Right lobe of liver (tissue), 6 donors: ENCODE measurements at regions not wholly inside any gene's neighbourhood (a gene's known extent, or its start where the extent isn't known, plus 50 kb on each side); places are given as distances from the start of the nearest gene placed in this dataset.

Experiments used
- ATAC-seq, 4 donors: fragments of 200-7000 bp; cut with Tn5 transposase; one replicate each; pipeline ENCODE4 v1.9.1; 2020; ENCODE audit warnings: mild to moderate bottlenecking in 4 of 4, moderate library complexity in 4 of 4
- DNase-seq, 3 donors: peaks; one replicate each; pipeline ENCODE4 v3.0.0-alpha.2; 2020
- H3K27ac ChIP-seq, 3 donors: fragments of 200-600 bp; one replicate each; pipeline ENCODE4 v1.8.0; 2022
- H3K27me3 ChIP-seq, 2 donors: fragments of 200-600 bp; one replicate each; pipeline ENCODE4 v1.8.0; 2022
- H3K36me3 ChIP-seq, 4 donors: fragments of 200-600 bp; sonication (generic) in 1 of 4; one replicate each; pipeline versions ENCODE4 v1.5.1 to v1.8.0; 2017 to 2022; ENCODE audit warnings: control low read depth in 1 of 4
- H3K4me1 ChIP-seq, 4 donors: fragments of 200-600 bp; sonication (generic) in 1 of 4; one replicate each; pipeline versions ENCODE4 v1.5.1 to v1.8.0; 2017 to 2022; ENCODE audit warnings: control low read depth in 1 of 4
- H3K4me3 ChIP-seq, 3 donors: fragments of 200-600 bp; one replicate each; pipeline ENCODE4 v1.8.0; 2022
- H3K9me3 ChIP-seq, 4 donors: fragments of 200-600 bp; sonication (generic) in 1 of 4; one replicate each; pipeline versions ENCODE4 v1.5.1 to v1.8.0; 2017 to 2022; ENCODE audit warnings: control low read depth in 1 of 4
- CTCF ChIP-seq, 4 donors: fragments of 200-600 bp in 3 of 4; fragments of 450-650 bp in 1 of 4; IDR thresholded peaks; one replicate each; pipeline versions ENCODE4 v1.5.1 to v1.8.0; 2016 to 2022; ENCODE audit warnings: antibody characterized with exemption in 4 of 4, mild to moderate bottlenecking in 2 of 4
- POLR2A ChIP-seq: fragments of 450-650 bp; IDR thresholded peaks from one replicate; pipeline ENCODE4 v1.6.1; 2017; ENCODE audit warnings: antibody characterized with exemption, mild to moderate bottlenecking
- WGBS: methylation state at CpG from one replicate; pipeline ENCODE4 v1.1.6; 2018; ENCODE audit warnings: low coverage, low lambda C conversion rate; ENCODE audit not compliant: insufficient coverage; ENCODE audit errors: missing lambda C conversion rate; 5-methylcytosine and 5-hydroxymethylcytosine counted together
- intact Hi-C, 2 donors: fragments of 100-400 bp; cut with DNase I; formaldehyde crosslinking; loops; one replicate each; pipeline versions ENCODE4 v1.11.2 to v1.14.1; 2022
- donor health status: DM: no; HTN: yes; CAD: no.
- donor health status: DM: no; HTN: no; CAD: no.
- donor health status: DM: no; HTN: no; CAD: no.
- donor health status: DM: no; HTN: yes; CAD: no.
- donor health status: DM: no; HTN: yes; CAD: no.

GRCh38 chr10:64626924-64627323 lies 1105.7 kb downstream of the REEP3 start:
- intact Hi-C loops = no loop called here
- ATAC-seq = no peak
- TF ChIP-seq CTCF (IDR thresholded peaks at IDR 0.05) (no peak), POLR2A (no peak)

GRCh38 chr10:64630534-64630933 lies 1109.3 kb downstream of the REEP3 start:
- no peaks in the 10 kb centered on the region for H3K4me1 ChIP-seq
- no peak overlapping the region for H3K4me3 ChIP-seq
- intact Hi-C loops = no loop called here
- H3K36me3 ChIP-seq = no peaks in the 10 kb centered on the region
- no peaks in the 10 kb centered on the region for H3K27me3 ChIP-seq
- H3K27ac ChIP-seq = no peak overlapping the region
- no peak for DNase-seq
- WGBS = 45% methylated on average over 3 of the region's 3 CpGs
- H3K9me3 ChIP-seq = no peaks in the 10 kb centered on the region
- TF ChIP-seq POLR2A (no peak), CTCF (IDR thresholded peaks at IDR 0.05) (no peak)
- ATAC-seq = no peak

More at GRCh38 chr10:64626924-64627323, 1105.7 kb downstream of the REEP3 start:
- Histone ChIP-seq H3K4me3 (no peak overlapping the region), H3K27ac (no peak overlapping the region), H3K9me3 (no peaks in the 10 kb centered on the region), H3K4me1 (no peaks in the 10 kb centered on the region), H3K36me3 (no peaks in the 10 kb centered on the region), H3K27me3 (no peaks in the 10 kb centered on the region)
- DNase-seq = no peak
- 69% methylated on average over 1 of the region's 1 CpG for WGBS

DNA sequence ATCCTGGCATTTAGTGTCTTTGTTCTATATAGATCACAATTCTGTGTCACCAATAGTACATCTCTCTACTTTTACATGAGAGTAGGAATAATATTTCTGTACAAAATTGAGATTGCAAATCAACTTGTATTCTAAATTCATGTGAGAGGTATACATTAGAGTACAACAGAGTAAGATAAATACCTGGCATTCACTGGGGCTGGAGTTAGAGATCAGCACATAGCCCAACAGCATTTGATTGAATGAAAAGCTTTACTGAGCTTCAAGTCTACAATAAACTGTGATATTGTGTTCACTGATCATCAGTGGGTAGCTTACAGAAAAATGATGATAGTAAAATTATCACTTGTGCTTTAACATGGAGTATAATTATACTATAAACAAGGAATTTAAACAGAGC lies 1114.7 kb downstream of the REEP3 start:
- TF ChIP-seq CTCF (IDR thresholded peaks at IDR 0.05) (no peak), POLR2A (no peak)
- intact Hi-C loops = no loop called here
- Histone ChIP-seq H3K9me3 (no peaks in the 10 kb centered on the region), H3K27ac (no peak overlapping the region), H3K4me1 (no peaks in the 10 kb centered on the region), H3K4me3 (no peak overlapping the region), H3K36me3 (no peaks in the 10 kb centered on the region), H3K27me3 (no peaks in the 10 kb centered on the region)
- no peak for DNase-seq
- no peak for ATAC-seq

DNA sequence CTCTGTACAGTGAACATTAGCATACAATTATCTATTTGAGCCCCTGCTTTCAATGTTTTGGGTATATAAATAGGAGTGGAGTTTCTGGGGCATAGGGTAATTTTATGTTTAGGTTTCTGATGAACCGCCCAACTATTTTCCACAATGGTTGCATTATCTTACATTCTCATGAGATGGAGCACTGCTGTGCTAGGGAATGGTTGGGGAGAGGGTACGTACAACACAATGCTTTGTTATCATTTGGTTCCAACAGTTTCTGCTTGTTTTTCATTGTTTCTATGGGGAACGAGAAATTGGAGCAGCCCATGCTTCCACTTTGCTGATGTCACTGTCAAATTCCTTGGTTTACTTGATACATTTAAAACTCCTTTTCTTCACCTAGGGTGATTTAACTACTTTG lies 1115.3 kb downstream of the REEP3 start:
- Histone ChIP-seq H3K4me3 (no peak overlapping the region), H3K36me3 (no peaks in the 10 kb centered on the region), H3K27ac (no peak overlapping the region), H3K9me3 (no peaks in the 10 kb centered on the region), H3K4me1 (no peaks in the 10 kb centered on the region), H3K27me3 (no peaks in the 10 kb centered on the region)
- DNase-seq (no peak), ATAC-seq (no peak)
- 76% methylated on average over 3 of the region's 3 CpGs for WGBS
- intact Hi-C loops = no loop called here
- TF ChIP-seq POLR2A (no peak), CTCF (IDR thresholded peaks at IDR 0.05) (no peak)

DNA sequence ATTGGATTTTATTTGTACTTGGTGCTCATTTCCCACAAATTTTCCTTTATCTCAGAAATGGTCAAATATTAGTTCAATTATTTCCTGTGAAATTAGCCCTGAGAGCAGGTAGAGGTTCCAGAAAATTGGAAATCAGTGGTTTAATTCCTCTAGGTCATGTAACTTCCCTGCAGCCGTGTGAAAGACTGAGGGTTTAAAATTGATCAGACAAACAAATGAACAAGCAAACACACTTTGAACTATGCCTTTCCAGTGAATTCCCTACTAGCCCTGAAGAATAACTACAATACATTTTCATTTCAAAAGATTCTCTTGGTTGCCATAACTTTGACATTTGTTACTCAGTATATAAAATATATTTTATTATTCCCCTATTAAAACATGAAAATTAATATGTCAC lies 1116.7 kb downstream of the REEP3 start:
- ATAC-seq = peak; percentile 58 to 93 (median 84)
- Histone ChIP-seq H3K27ac (no peak overlapping the region), H3K27me3 (no peaks in the 10 kb centered on the region), H3K4me1 (no peaks in the 10 kb centered on the region), H3K4me3 (no peak overlapping the region), H3K36me3 (no peaks in the 10 kb centered on the region), H3K9me3 (no peaks in the 10 kb centered on the region)
- TF ChIP-seq POLR2A (no peak), CTCF (IDR thresholded peaks at IDR 0.05) (no peak)
- intact Hi-C loops = no loop called here
- DNase-seq = no peak
- 17% methylated on average over 1 of the region's 1 CpG for WGBS
